ENCODE measurements at regions not wholly inside any gene's neighbourhood (a gene's known extent, or its start where the extent isn't known, plus 50 kb on each side); places are given as distances from the start of the nearest gene placed in this dataset.
"Not testable (repeated sequence)": the region's sequence is repeated elsewhere in the genome, so short reads cannot be mapped to it uniquely, and the experiment has no call there.

DNA sequence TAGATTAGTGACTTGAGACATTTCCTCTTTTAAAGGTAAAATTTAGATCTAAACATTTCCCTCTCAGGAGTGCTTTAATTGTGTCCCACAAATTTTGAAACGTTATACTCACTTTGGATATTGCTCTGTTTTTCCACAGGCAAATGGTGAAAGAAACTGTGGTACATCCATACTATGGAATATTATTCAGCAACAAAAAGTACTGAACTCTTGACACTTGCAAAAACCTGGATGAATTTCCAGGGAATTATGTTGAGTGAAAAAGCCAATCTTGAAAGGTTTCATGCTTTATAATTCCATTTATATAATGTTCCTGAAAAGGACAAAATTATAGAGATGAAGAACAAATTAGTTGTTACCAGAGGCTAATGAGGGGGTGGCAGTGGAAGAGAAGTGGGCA lies 153.3 kb upstream of the SVIL start:
- no peak overlapping the region for H3K4me3 Mint-ChIP-seq
- H3K27ac Mint-ChIP-seq = no peak overlapping the region
- POLR2A ChIA-PET = no interaction called here
- H3K27me3 Mint-ChIP-seq = peaks cover 15% of the 10 kb centered on the region
- CTCF ChIA-PET = no interaction called here
- peaks cover 2% of the 10 kb centered on the region for H3K4me1 Mint-ChIP-seq
- H3K36me3 Mint-ChIP-seq (ENCODE audit: low read depth) = no peaks in the 10 kb centered on the region
- no peaks in the 10 kb centered on the region for H3K9me3 Mint-ChIP-seq
- no peak for DNase-seq

DNA sequence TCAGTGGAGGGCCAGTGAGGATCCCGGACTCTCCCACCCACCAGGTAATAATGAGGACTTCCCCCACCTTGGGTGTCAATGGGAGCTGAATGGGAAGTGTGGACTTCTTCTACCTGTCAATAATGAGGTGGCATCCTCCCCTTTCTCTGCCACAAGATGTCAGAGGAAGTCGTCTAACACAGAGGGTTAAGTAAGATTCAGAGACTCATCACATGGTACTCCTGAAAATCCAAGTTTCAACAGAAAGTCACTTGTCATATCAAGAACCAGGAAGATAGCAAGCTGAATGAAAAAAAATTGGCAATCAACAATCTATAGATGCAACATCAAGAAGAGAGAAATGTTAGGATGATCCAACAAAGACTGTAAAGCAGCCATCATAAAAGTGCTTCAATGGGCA lies 150.9 kb upstream of the SVIL start:
- Mint-ChIP-seq H3K36me3 (ENCODE audit: low read depth) (no peaks in the 10 kb centered on the region), H3K9me3 (no peaks in the 10 kb centered on the region), H3K4me3 (no peak overlapping the region), H3K27ac (no peak overlapping the region), H3K27me3 (peaks cover 17% of the 10 kb centered on the region), H3K4me1 (peaks cover 4% of the 10 kb centered on the region)
- ChIA-PET POLR2A (no interaction called here), CTCF (no interaction called here)
- DNase-seq = no peak

DNA sequence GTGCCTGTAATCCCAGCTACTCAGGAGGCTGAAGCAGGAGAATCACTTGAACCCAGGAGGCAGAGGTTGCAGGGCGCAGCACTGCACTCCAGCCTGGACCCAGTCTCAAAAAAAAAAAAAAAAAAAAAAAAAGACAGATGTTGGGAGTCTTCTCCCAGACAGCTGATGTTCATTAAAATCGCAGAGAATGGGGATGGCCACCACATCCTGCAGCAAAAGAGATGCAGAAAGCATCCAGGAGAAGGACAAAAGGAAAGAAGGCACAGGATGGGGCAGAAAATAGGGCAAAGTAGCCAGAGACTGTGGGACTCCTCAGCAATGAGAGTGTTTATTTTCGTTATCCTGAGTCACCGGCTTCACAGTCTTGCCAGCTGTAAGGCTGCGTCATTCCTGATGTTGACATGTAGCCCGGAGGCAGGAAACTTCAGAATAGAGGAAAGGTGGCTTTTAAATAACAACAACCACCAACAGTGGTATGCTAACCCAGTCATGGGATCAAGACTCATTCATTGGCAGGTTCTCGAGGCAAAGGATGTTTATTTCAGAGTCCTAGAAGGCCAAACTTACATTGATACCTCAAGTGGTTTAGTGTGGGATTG lies 149.5 kb upstream of the SVIL start:
- DNase-seq = no peak
- Mint-ChIP-seq H3K27ac (no peak overlapping the region), H3K9me3 (no peaks in the 10 kb centered on the region), H3K4me1 (peaks cover 4% of the 10 kb centered on the region), H3K4me3 (no peak overlapping the region), H3K27me3 (peaks cover 17% of the 10 kb centered on the region), H3K36me3 (ENCODE audit: low read depth) (no peaks in the 10 kb centered on the region)
- ChIA-PET POLR2A (no interaction called here), CTCF (interaction anchor here (0.6 kb wide), 1 partner anchor 499 kb away, joined by 4 read pairs; no protein-coding TSS in a partner anchor)

DNA sequence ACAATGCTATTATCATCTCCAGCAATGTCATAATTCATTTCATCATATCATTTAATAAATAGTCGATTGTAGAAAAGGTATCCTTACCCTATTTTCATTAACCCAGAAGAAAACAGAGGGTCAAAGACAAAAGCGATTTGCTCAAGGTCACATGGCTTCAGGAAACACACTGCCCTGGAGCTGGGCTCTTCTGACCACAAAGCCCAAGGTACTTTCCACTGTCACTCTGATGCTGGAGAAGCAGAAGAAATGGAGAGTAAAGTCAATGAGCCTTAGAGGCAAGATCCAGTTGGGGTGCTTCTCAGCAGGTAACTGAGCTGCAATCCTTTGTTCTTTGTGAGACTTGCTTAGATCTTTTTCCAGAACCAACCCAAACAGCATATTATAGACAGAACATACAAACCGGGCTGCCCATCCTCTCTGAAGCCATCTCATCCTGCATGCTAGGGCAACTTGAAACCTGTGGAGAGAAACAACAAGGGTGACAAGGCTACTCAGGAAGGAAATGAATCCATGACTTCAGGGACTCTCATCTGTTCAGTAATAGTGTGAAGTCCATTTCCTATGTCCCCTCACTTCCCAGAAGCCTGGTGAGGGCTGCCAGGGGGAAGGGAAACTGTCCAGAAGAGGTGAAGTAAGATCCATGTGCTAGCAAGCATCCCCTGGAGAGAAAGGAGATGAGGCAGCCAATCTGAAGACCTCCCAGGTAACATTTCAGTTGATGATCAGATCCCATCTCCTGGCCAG lies 148.6 kb upstream of the SVIL start:
- CTCF ChIA-PET = interaction anchor here (0.6 kb wide), 1 partner anchor 500 kb away, joined by 4 read pairs; no protein-coding TSS in a partner anchor
- Mint-ChIP-seq H3K27me3 (peaks cover 17% of the 10 kb centered on the region), H3K27ac (no peak overlapping the region), H3K4me3 (no peak overlapping the region), H3K36me3 (ENCODE audit: low read depth) (no peaks in the 10 kb centered on the region), H3K9me3 (no peaks in the 10 kb centered on the region), H3K4me1 (peaks cover 4% of the 10 kb centered on the region)
- POLR2A ChIA-PET = no interaction called here
- DNase-seq = no peak

DNA sequence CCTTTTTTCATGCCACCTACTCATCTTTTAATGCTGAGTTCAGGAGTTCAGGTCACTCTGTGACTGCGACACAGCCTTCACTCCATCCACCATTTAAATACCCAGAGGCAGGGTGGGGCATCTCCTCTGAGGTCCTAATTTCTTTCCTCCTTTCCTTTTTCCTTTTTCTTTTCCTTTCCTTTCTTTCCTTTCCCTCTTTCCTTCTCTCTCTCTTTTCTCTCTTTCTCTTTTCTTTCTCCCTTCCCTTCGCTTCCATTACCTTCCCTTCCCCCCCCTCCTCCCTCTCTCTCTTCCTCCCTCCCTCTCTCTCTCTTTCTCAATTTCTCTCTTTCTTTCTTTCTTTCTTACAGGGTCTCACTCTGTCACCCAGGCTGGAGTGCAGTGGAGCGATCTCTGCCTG lies 145.9 kb upstream of the SVIL start:
- no peak for DNase-seq
- ChIA-PET POLR2A (no interaction called here), CTCF (no interaction called here)
- Mint-ChIP-seq H3K4me1 (peaks cover 4% of the 10 kb centered on the region), H3K27ac (no peak overlapping the region), H3K36me3 (ENCODE audit: low read depth) (no peaks in the 10 kb centered on the region), H3K4me3 (no peak overlapping the region), H3K9me3 (no peaks in the 10 kb centered on the region), H3K27me3 (peaks cover 9% of the 10 kb centered on the region)

DNA sequence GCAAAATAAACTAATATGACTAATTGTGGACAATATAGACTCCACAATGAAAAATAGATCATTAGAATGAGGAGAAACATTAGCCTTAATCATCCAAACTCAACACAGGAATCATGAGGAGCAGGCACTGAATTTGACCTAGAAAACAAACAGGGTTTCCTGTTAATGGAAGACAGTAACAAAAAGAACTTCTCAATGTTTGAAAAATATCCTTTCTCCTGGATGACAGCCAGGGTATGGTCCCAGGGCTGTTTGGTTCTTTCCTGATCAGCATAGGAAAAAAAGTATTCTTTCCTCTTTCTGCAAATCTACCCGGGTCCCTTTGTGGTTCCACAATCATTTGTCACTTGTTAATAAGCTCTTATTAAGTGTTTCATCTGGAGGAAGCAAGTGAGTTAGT lies 145.3 kb upstream of the SVIL start:
- ChIA-PET POLR2A (no interaction called here), CTCF (no interaction called here)
- H3K9me3 Mint-ChIP-seq = no peaks in the 10 kb centered on the region
- no peak overlapping the region for H3K4me3 Mint-ChIP-seq
- H3K36me3 Mint-ChIP-seq (ENCODE audit: low read depth) = no peaks in the 10 kb centered on the region
- H3K4me1 Mint-ChIP-seq = peaks cover 4% of the 10 kb centered on the region
- H3K27ac Mint-ChIP-seq = no peak overlapping the region
- no peak for DNase-seq
- H3K27me3 Mint-ChIP-seq = peaks cover 6% of the 10 kb centered on the region

DNA sequence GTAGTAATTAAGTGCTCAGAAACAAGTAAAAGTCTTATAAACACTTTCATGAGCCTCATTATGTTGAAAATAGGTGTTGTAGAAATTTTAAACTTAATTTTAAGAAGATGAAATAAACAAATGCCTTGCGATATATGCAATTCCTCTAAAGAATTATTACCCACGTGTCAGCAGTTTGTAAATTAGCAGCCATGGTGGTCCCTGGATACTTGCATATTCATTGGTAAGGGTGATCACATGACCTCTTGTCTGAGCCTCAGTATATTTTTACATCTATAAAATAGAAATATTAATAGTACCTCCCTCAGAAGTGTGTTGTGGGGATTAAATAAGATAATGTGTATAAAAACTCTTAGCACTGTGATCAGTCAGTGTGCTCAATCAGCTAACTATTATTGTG lies 141.5 kb upstream of the SVIL start:
- Mint-ChIP-seq H3K4me3 (no peak overlapping the region), H3K27me3 (peaks cover 8% of the 10 kb centered on the region), H3K27ac (no peak overlapping the region), H3K9me3 (no peaks in the 10 kb centered on the region), H3K36me3 (ENCODE audit: low read depth) (no peaks in the 10 kb centered on the region), H3K4me1 (peaks cover 2% of the 10 kb centered on the region)
- ChIA-PET POLR2A (no interaction called here), CTCF (no interaction called here)
- no peak for DNase-seq

DNA sequence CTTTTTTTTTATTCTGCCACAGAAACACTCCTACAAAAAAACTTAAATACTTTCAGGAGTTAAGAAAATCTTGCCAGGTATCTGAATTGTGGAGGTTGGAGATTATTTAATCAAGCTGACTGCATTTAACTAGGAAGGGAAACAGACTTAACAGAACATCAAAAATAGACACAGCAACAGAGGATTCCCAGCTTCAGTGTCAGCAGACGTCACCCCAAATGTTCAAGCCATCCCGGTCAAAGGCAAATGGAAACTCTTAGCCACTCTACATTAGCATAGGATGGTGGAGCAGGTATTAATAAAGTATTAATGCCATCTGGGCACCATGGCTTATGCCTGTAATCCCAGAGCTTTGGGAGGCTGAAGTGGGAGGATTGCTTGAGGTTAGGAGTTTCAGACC lies 139.7 kb upstream of the SVIL start:
- POLR2A ChIA-PET = no interaction called here
- no peak overlapping the region for H3K4me3 Mint-ChIP-seq
- CTCF ChIA-PET = no interaction called here
- no peaks in the 10 kb centered on the region for H3K9me3 Mint-ChIP-seq
- H3K27ac Mint-ChIP-seq = no peak overlapping the region
- peaks cover 2% of the 10 kb centered on the region for H3K4me1 Mint-ChIP-seq
- peaks cover 11% of the 10 kb centered on the region for H3K27me3 Mint-ChIP-seq
- no peaks in the 10 kb centered on the region for H3K36me3 Mint-ChIP-seq (ENCODE audit: low read depth)
- no peak for DNase-seq

DNA sequence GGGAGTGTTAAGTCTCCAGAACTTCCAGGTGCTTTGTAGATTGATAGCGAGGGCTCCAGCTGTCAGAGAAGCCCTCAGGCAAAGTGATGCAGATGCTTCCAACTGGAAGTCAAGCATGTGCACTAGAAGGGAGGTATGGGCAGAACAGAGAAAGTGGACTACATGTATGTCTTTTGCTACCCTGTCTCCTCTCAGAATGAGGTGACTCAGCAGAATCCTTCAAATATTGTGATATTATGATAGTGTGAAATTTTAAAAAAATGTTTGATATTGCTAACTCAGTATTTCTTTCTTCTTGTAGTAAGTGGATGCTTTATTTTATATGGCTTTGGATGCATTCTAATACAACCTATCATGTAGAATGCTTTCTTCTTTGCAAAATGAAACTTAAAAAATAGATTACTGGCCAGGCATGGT lies 138.9 kb upstream of the SVIL start:
- Mint-ChIP-seq H3K27me3 (peaks cover 11% of the 10 kb centered on the region), H3K4me1 (peaks cover 2% of the 10 kb centered on the region), H3K36me3 (ENCODE audit: low read depth) (no peaks in the 10 kb centered on the region), H3K27ac (no peak overlapping the region), H3K9me3 (no peaks in the 10 kb centered on the region), H3K4me3 (no peak overlapping the region)
- CTCF ChIA-PET = no interaction called here
- POLR2A ChIA-PET = no interaction called here
- no peak for DNase-seq

DNA sequence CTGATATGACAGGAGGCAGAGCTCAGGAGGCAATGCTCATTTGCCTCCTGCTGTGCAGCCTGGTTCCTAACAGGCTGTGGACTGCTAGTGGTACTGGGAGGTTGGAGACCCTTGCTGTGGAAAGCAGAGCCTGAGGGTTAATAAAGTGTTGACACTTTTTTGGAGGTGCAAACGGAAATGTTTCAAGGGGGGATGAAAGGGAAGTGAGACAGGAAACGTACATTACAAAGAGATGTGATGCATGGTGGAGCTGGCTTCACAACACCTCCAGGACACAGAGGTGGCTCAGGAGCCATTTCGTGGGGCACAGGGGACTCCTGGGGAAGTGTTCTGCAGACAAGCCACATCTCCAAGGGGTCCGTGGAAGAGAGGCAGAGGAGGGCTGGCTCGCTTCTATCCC lies 137.6 kb upstream of the SVIL start:
- POLR2A ChIA-PET = no interaction called here
- Mint-ChIP-seq H3K9me3 (no peaks in the 10 kb centered on the region), H3K27me3 (peaks cover 12% of the 10 kb centered on the region), H3K4me3 (no peak overlapping the region), H3K4me1 (peaks cover 2% of the 10 kb centered on the region), H3K27ac (no peak overlapping the region), H3K36me3 (ENCODE audit: low read depth) (no peaks in the 10 kb centered on the region)
- CTCF ChIA-PET = interaction anchor here (1.2 kb wide), 1 partner anchor 86 kb away, joined by 3 read pairs; no protein-coding TSS in a partner anchor
- no peak for DNase-seq

DNA sequence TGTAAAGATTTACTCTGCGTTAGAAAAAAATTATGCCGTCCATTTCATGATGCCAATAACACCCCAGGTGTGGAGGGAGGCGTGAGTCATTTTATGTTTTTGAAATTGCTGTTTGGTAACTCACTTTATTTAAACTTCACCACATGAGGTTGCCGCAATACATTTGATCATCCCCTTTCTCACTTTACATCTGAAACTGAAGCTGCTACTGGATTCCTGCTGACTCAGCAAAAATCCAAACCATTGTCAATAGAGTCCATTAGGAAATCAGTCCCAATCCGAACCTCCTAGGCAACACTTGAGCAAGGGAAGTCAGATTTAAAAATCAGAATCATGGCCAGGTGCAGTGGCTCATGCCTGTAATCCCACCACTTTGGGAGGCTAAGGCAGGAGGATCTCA lies 136.6 kb upstream of the SVIL start:
- Mint-ChIP-seq H3K9me3 (no peaks in the 10 kb centered on the region), H3K4me1 (peaks cover 2% of the 10 kb centered on the region), H3K27ac (no peak overlapping the region), H3K27me3 (peaks cover 13% of the 10 kb centered on the region), H3K4me3 (no peak overlapping the region), H3K36me3 (ENCODE audit: low read depth) (no peaks in the 10 kb centered on the region)
- CTCF ChIA-PET = no interaction called here
- POLR2A ChIA-PET = no interaction called here
- DNase-seq = no peak

DNA sequence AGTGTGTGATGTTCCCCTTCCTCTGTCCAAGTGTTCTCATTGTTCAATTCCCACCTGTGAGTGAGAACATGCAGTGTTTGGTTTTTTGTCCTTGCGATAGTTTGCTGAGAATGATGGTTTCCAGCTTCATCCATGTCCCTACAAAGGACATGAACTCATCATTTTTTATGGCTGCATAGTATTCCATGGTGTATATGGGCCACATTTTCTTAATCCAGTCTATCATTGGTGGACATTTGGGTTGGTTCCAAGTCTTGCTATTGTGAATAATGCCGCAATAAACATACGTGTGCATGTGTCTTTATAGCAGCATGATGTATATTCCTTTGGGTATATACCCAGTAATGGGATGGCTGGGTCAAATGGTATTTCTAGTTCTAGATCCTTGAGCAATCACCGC lies 134.5 kb upstream of the SVIL start:
- H3K36me3 Mint-ChIP-seq (ENCODE audit: low read depth); CTCF ChIA-PET; H3K4me1 Mint-ChIP-seq; H3K4me3 Mint-ChIP-seq; POLR2A ChIA-PET; DNase-seq; H3K9me3 Mint-ChIP-seq; H3K27ac Mint-ChIP-seq: not testable (repeated sequence)
- peaks cover 10% of the 10 kb centered on the region for H3K27me3 Mint-ChIP-seq

DNA sequence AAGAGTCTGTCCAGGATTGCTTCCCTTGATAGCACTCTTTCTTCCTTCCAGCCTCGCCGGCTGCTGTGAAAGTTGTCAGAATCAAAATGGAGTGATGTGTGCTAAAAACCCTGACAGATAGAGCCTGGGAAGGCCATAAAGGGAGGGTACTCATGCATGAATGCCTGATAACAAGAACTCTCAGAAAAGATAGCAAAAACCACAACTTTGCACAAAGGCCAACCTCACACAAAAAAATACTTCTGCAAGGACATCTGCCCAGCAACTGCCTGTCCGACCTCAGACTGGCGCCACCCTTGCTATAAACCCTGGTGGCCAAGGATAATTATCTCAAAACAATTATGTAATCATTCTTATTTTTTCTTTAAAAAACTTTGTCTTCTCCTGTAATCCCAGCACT lies 133.2 kb upstream of the SVIL start:
- ChIA-PET POLR2A (no interaction called here), CTCF (no interaction called here)
- Mint-ChIP-seq H3K9me3 (no peaks in the 10 kb centered on the region), H3K27me3 (peaks cover 10% of the 10 kb centered on the region), H3K4me1 (peaks cover 2% of the 10 kb centered on the region), H3K4me3 (no peak overlapping the region), H3K27ac (no peak overlapping the region), H3K36me3 (ENCODE audit: low read depth) (no peaks in the 10 kb centered on the region)
- DNase-seq = no peak

DNA sequence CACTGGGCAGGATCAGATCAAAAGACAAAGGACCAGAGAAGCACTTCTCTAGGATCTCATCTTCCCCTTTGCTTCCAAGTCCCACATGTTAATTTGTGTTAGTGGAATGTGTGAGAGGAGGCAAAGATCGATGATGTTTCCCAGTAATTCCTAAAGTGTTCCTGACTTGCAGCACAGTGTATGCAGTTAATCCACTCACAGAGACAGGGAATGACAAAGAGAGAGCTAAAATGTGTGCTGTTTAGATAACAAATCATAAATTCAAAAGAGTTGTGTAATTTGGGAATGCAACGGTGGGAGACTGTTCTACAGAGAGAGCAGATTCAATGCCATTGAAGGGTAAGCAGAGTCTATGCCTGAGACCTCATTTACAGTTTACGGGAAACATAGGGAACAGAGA lies 132.0 kb upstream of the SVIL start:
- H3K4me3 Mint-ChIP-seq = no peak overlapping the region
- POLR2A ChIA-PET = no interaction called here
- CTCF ChIA-PET = no interaction called here

More for the DNA sequence above, 132.0 kb upstream of the SVIL start:
- Mint-ChIP-seq H3K9me3 (no peaks in the 10 kb centered on the region), H3K36me3 (ENCODE audit: low read depth) (no peaks in the 10 kb centered on the region), H3K4me1 (no peaks in the 10 kb centered on the region), H3K27ac (no peak overlapping the region), H3K27me3 (peaks cover 12% of the 10 kb centered on the region)
- DNase-seq = no peak

All from activated CD4-positive, alpha-beta memory T cell treated with anti-CD3 and anti-CD28 coated beads, Interleukin-2, amount 10 ng/mL, durations not matched to agents 7 days and 5 days (primary cell).